HEK293T (cell line): ENCODE measurements at regions not wholly inside any gene's neighbourhood (a gene's known extent, or its start where the extent isn't known, plus 50 kb on each side); places are given as distances from the start of the nearest gene placed in this dataset.

Source experiments
- CTBP1 ChIP-seq: fragments of 450-650 bp; IDR thresholded peaks from 2 replicates; pipeline ENCODE4 v1.6.1; 2016; ENCODE audit warnings: borderline replicate concordance
- ELF4 ChIP-seq: fragments of 450-650 bp; IDR thresholded peaks from 2 replicates; pipeline ENCODE4 v1.6.1; 2017; ENCODE audit warnings: antibody characterized with exemption
- FOXK2 ChIP-seq: fragments of 450-650 bp; IDR thresholded peaks from 2 replicates; pipeline ENCODE4 v1.6.1; 2016; ENCODE audit warnings: mild to moderate bottlenecking
- FOXM1 ChIP-seq: fragments of 450-650 bp; IDR thresholded peaks from 2 replicates; pipeline ENCODE4 v1.6.1; 2017; ENCODE audit warnings: mild to moderate bottlenecking, borderline replicate concordance
- L3MBTL2 ChIP-seq: fragments of 450-650 bp; conservative IDR thresholded peaks from 2 replicates; pipeline ENCODE4 v1.6.1; 2016; ENCODE audit warnings: mild to moderate bottlenecking
- NFRKB ChIP-seq: fragments of 450-650 bp; IDR thresholded peaks from 2 replicates; pipeline ENCODE4 v1.6.1; 2016; ENCODE audit warnings: mild to moderate bottlenecking, moderate library complexity
- TF ChIP-seq, protein P1 (sequence below): fragments of 450-650 bp; IDR thresholded peaks from 2 replicates; pipeline ENCODE4 v1.6.1; 2016

DNA sequence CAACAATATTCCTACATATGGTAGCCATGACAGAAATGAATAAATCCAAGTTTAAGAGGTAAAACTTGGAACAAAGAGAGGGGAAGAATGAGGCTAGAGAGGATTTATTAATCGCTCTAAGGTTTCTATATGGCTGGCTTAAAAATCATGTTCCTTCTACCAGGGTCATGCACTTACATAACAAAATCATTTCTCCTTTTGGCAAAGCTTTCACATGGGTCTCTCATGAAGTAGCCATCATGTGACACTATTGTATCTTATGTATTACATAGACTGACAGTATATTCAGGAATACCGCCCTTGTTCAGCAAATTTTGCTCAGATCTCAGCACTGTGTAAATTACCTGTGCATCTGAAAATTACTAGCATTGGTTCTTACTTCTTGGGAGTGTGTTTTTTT, 1554.5 kb upstream of the SLC39A10 start:
- TF ChIP-seq ELF4 (no peak), FOXM1 (no peak), NFRKB (no peak), L3MBTL2 (no peak), CTBP1 (no peak), FOXK2 (no peak)
- TF ChIP-seq, protein P1, sequence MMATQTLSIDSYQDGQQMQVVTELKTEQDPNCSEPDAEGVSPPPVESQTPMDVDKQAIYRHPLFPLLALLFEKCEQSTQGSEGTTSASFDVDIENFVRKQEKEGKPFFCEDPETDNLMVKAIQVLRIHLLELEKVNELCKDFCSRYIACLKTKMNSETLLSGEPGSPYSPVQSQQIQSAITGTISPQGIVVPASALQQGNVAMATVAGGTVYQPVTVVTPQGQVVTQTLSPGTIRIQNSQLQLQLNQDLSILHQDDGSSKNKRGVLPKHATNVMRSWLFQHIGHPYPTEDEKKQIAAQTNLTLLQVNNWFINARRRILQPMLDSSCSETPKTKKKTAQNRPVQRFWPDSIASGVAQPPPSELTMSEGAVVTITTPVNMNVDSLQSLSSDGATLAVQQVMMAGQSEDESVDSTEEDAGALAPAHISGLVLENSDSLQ, result no peak
